ENCODE measurements at regions not wholly inside any gene's neighbourhood (a gene's known extent, or its start where the extent isn't known, plus 50 kb on each side); places are given as distances from the start of the nearest gene placed in this dataset.

DNA sequence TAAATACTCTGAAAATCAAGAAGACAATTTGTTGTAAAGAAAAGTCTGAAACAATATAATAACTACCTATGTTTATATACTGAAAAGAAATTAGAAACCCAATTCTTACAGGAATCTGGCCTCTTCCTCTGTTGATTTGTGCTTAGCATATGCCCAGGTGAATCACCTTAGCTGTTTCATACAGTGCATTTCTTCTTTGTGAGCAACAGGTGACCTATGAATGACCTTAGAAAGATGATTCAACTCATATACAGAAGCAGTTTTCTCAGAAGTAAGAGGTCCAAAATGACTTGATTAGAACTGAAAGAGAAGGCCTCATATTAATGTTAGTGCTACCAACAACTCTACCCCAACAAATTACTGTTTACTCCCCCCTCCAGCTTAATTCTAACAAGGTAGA is 419.5 kb upstream of the ID4 start:
- TF ChIP-seq POLR2AphosphoS5 (IDR thresholded peaks at IDR 0.05; ENCODE audit: low read depth, low read length) (no peak), SPI1 (IDR thresholded peaks at IDR 0.05; ENCODE audit: low read depth, low read length) (no peak), POLR2A (IDR thresholded peaks at IDR 0.05; ENCODE audit: low read depth, low read length) (no peak), TAF1 (IDR thresholded peaks at IDR 0.05; ENCODE audit: low read depth, low read length) (no peak), PAX5 (IDR thresholded peaks at IDR 0.05; ENCODE audit: insufficient read depth, low read length, severe bottlenecking) (no peak)
